ENCODE measurements at regions not wholly inside any gene's neighbourhood (a gene's known extent, or its start where the extent isn't known, plus 50 kb on each side); places are given as distances from the start of the nearest gene placed in this dataset.

DNA sequence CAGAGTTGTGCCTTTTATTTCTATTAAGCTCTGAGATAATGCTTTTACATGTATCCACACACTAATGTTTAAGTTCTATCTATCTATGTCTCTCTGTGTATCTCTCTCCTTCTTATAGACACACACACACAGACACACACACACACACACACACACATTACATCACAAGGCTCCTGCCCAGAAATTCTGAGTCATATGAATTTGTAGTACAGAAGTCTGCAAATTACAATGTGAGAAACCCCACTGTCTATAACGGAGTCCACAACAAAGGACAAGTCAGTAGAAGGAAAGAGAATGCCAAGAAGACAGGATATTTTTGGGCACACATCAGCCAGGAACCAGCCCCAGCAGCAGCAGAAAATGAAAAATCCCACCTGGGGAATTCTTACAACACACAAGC is 142.4 kb downstream of the EN1 start:
- TF ChIP-seq, protein P1, sequence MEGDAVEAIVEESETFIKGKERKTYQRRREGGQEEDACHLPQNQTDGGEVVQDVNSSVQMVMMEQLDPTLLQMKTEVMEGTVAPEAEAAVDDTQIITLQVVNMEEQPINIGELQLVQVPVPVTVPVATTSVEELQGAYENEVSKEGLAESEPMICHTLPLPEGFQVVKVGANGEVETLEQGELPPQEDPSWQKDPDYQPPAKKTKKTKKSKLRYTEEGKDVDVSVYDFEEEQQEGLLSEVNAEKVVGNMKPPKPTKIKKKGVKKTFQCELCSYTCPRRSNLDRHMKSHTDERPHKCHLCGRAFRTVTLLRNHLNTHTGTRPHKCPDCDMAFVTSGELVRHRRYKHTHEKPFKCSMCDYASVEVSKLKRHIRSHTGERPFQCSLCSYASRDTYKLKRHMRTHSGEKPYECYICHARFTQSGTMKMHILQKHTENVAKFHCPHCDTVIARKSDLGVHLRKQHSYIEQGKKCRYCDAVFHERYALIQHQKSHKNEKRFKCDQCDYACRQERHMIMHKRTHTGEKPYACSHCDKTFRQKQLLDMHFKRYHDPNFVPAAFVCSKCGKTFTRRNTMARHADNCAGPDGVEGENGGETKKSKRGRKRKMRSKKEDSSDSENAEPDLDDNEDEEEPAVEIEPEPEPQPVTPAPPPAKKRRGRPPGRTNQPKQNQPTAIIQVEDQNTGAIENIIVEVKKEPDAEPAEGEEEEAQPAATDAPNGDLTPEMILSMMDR (IDR thresholded peaks at IDR 0.05; ENCODE audit: low read depth, low read length) = no peak
- no peak overlapping the region for H3K4me3 ChIP-seq (ENCODE audit: low read depth, low read length)

DNA sequence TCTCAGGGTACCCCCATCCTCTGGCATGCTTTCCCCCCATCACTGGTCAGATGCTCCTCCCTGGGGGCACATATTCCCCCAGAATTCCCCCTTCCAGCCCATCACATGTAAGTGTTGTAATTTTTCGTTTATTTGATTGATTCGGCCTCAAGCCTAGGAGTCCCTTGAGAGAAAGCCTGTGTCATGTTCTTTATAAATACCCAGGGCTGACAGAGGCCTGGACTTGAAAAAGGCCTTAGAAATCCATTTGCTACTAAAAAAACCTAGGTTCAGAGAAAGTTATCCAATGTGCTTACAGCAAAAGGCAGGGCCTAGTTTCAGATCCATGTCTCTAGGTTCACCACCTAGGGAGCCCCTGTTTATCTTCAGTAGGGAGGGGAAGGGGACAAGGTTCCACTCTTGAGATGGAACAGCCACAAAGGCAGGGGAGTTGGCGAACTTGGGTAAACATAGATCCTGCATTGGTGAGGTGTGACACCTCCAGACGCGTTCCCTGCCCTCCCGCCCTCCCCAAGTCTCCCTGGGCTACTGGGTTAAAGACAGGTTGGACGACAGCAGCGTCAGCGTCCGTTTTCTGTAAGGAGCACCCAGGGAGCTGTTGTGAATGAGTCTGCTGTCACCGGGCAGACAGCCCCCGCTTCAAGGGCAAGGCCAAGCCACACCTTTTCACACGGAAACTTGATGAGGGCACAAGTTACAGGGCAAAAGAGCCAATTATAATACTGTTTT is 147.8 kb downstream of the EN1 start:
- no peak overlapping the region for H3K4me3 ChIP-seq (ENCODE audit: low read depth, low read length)
- TF ChIP-seq, protein P1 (IDR thresholded peaks at IDR 0.05; ENCODE audit: low read depth, low read length) = no peak

DNA sequence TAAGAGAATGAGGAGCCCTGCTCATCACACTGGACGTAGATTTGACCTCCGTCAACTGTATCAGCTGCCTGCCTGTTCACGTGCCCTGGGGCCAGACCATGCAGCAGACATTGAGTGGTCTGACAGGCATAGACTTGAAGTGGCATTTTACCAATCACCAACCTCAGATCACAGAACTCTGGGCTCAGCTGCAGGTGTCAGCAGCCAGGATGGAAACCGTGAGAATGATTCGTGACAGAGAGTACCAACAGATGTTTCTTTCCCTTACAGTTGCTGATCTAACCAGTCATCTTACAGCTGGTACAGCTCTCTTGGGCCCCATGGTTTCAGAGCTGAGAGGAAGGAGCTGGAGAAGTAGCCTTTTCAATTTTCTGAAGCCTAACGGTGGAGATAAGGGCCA is 148.9 kb downstream of the EN1 start:
- no peak overlapping the region for H3K4me3 ChIP-seq (ENCODE audit: low read depth, low read length)
- TF ChIP-seq, protein P1 (IDR thresholded peaks at IDR 0.05; ENCODE audit: low read depth, low read length) = no peak

DNA sequence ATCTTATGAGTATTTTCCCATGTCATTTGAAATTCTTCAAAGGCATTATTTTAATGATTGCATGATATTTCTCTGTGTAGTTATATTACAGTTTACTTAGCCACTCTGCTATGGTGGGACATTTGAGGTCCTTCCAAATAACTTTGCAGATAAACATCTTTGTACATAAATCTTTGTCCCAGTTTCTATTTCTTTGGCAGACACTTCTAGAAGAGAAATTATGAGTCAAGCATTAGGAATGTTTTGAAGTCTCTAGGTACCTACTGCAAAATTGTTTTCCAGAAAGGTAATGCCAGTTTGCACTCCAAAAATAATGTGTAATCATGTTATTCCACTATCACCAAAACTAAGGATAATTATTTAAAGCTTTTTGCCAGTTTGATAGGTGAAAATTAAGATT is 149.7 kb downstream of the EN1 start:
- no peak overlapping the region for H3K4me3 ChIP-seq (ENCODE audit: low read depth, low read length)
- TF ChIP-seq, protein P1 (IDR thresholded peaks at IDR 0.05; ENCODE audit: low read depth, low read length) = no peak

DNA sequence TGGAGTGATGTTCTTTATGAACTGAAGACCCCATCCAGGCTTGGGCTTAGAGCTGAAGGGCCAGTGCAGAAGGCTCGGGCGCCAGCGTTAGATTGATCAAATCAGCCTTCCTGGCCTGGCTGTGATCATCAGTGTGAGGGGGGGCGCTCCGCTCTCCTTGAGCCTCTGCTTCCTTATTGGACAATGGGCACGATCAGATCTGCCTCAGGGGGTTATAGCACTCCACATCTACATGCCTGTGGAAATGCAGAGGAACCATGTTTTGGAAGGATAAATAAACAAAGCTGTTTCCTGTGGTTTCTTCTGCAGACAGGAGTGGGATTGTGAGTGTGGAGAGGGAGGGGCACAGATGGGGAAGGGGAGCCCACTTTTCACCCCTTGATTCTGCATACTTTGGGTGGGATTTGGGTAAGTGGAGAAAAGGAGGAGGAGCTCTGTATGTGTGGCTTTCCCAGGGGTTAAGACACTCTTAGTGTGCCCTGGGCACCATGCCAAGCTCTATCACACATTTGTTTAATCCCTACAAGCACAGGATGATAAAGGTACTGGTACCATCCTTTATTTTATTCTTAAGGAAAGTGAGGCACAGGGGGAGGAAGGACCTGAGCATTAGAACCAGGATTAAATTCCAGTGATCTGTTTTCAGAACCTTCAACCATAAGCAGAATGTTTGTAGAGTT is 150.5 kb downstream of the EN1 start:
- H3K4me3 ChIP-seq (ENCODE audit: low read depth, low read length) = no peak overlapping the region

DNA sequence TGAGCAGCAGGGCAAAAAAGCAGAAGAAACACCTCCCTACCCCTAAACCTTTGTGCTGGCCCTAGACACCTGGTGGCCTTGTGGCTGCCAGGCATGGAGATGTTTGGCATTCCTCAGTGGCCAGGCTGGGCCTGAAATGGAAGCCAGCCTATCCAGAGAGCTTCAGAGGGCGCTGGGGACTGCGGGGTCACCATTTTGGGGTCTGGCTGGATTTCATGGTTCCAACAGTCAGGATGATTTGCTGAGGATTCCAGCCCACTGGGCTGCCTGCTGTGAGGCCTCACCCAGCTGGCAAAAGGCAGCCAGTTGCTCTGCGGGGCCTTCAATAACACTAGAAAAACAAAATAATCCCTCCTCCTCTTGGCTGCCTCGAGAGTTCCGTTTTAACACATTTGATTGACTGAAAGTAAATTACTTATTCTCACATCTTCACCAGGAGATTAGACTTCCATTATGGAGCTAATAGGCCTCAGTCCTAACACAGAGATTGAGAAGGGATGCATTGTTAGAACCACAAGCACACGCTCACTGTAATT is 154.1 kb downstream of the EN1 start:
- no peak overlapping the region for H3K4me3 ChIP-seq (ENCODE audit: low read depth, low read length)
- TF ChIP-seq, protein P1 (IDR thresholded peaks at IDR 0.05; ENCODE audit: low read depth, low read length) = no peak

More for the DNA sequence above, 150.5 kb downstream of the EN1 start:
- TF ChIP-seq, protein P1 (IDR thresholded peaks at IDR 0.05; ENCODE audit: low read depth, low read length) = no peak

DNA sequence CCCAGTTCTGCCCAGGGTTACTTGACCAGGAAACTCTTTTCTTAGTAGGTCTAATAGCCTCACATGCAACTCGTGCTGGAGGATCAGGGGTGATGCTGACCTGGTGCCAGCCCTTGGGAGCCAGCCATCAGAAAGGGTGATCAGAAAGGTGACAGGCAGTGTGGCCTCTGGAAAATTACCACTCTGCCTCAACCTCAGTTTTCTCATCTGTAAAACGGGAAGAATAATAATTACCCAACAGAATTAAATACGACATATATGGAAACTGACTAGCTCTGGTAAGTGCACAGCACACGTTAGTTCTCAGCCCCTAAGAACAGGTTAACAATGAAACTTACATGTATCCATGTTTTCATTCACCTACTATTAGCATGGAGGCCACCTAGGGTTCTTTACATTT is 157.6 kb downstream of the EN1 start:
- no peak overlapping the region for H3K4me3 ChIP-seq (ENCODE audit: low read depth, low read length)
- TF ChIP-seq, protein P1 (IDR thresholded peaks at IDR 0.05; ENCODE audit: low read depth, low read length) = no peak
